Caco-2 (cell line): ENCODE measurements at regions not wholly inside any gene's neighbourhood (a gene's known extent, or its start where the extent isn't known, plus 50 kb on each side); places are given as distances from the start of the nearest gene placed in this dataset.

Source experiments
- BruUV-seq: library from RNA; stranded (reverse); fragments of 400-500 nt; replicated peaks from 2 replicates; lab custom pipeline; 2021; lab: Mats Ljungman, UMichigan
- CTCF ChIA-PET: fragments of 300-600 bp; sonication (Branson Sonifier 250); formaldehyde crosslinking; loops from one replicate; lab custom pipeline; 2022; ENCODE audit warnings: antibody characterized with exemption; lab: Charles Lee
- POLR2A ChIA-PET: fragments of 300-600 bp; sonication (Branson Sonifier 250); formaldehyde crosslinking; loops from one replicate; lab custom pipeline; 2022; ENCODE audit warnings: antibody characterized with exemption; lab: Charles Lee
- DNase-seq, 2 experiments: peaks; one replicate each; pipeline versions ENCODE4 v3.0.0 to v3.0.0-alpha.2; 2020 to 2022
- H3K27me3 ChIP-seq: replicated peaks from 2 replicates; pipeline ENCODE4 v1.6.0; 2011; ENCODE audit warnings: low read length; ENCODE audit not compliant: control insufficient read depth, insufficient read depth
- H3K36me3 ChIP-seq: 2 replicates; pipeline ENCODE4 v1.5.1; 2011; ENCODE audit warnings: low read length; ENCODE audit not compliant: control insufficient read depth, insufficient read depth
- H3K4me1 ChIP-seq: fragments of 250-450 bp; sonication (Bioruptor Pico); 2 replicates; pipeline ENCODE4 v1.5.1; 2020; ENCODE audit warnings: mild to moderate bottlenecking
- H3K4me3 ChIP-seq: 2 replicates; pipeline ENCODE4 v1.5.1; 2011; ENCODE audit warnings: low read depth, mild to moderate bottlenecking, control low read depth, low read length
- H3K9me3 ChIP-seq: fragments of 250-450 bp; sonication (Bioruptor Pico); 2 replicates; pipeline ENCODE4 v1.5.1; 2020; ENCODE audit warnings: mild to moderate bottlenecking, moderate library complexity
- H3K27ac Mint-ChIP-seq: one replicate; pipeline ENCODE4 v1.8.0; 2022; ENCODE audit warnings: mixed read lengths; ENCODE audit not compliant: unreplicated experiment
- H3K27me3 Mint-ChIP-seq: one replicate; pipeline ENCODE4 v1.8.0; 2022; ENCODE audit warnings: mixed read lengths; ENCODE audit not compliant: insufficient read depth, unreplicated experiment
- H3K36me3 Mint-ChIP-seq: one replicate; pipeline ENCODE4 v1.8.0; 2022; ENCODE audit warnings: mild to moderate bottlenecking, mixed read lengths; ENCODE audit not compliant: insufficient read depth, unreplicated experiment
- H3K4me1 Mint-ChIP-seq: one replicate; pipeline ENCODE4 v1.8.0; 2022; ENCODE audit warnings: low read depth, mixed read lengths; ENCODE audit not compliant: unreplicated experiment
- H3K4me3 Mint-ChIP-seq: one replicate; pipeline ENCODE4 v1.8.0; 2022; ENCODE audit warnings: mild to moderate bottlenecking, moderate library complexity, mixed read lengths; ENCODE audit not compliant: unreplicated experiment
- H3K9me3 Mint-ChIP-seq: one replicate; pipeline ENCODE4 v1.8.0; 2022; ENCODE audit warnings: mixed read lengths; ENCODE audit not compliant: unreplicated experiment
- CTCF ChIP-seq, 2 experiments: fragments of 200-600 bp in 1 of 2; IDR thresholded peaks; 1 replicate in 1 of 2; 2 replicates in 1 of 2; pipeline versions ENCODE4 v1.5.1 to v1.8.0; 2011 to 2022; ENCODE audit warnings: antibody characterized with exemption in 1 of 2, control low read depth in 1 of 2, inconsistent platforms in 1 of 2, low read depth in 1 of 2, low read length in 1 of 2, mild to moderate bottlenecking in 1 of 2, moderate library complexity in 1 of 2; ENCODE audit not compliant: insufficient read depth in 1 of 2, severe bottlenecking in 1 of 2, unreplicated experiment in 1 of 2
- intact Hi-C: fragments of 100-400 bp; cut with micrococcal nuclease; formaldehyde crosslinking; loops from one replicate; pipeline ENCODE4 v1.10.0; 2022; ENCODE audit not compliant: unreplicated experiment

- H3K4me1 ChIP-seq = no peaks in the 10 kb centered on the region
- peaks cover 2% of the 10 kb centered on the region for H3K27me3 Mint-ChIP-seq
- no peaks in the 10 kb centered on the region for H3K9me3 Mint-ChIP-seq
- intact Hi-C loops = no loop called here
- H3K36me3 Mint-ChIP-seq = no peaks in the 10 kb centered on the region
- no peak for DNase-seq
- ChIA-PET CTCF (no interaction called here), POLR2A (no interaction called here)
- no peak overlapping the region for H3K4me3 Mint-ChIP-seq
- no TSS peak for BruUV-seq
- no peaks in the 10 kb centered on the region for H3K36me3 ChIP-seq
- H3K9me3 ChIP-seq = no peaks in the 10 kb centered on the region
- no peak overlapping the region for H3K27ac Mint-ChIP-seq
- no peak overlapping the region for H3K4me3 ChIP-seq
- no peaks in the 10 kb centered on the region for H3K4me1 Mint-ChIP-seq
- H3K27me3 ChIP-seq = no peaks in the 10 kb centered on the region; the same call in 1 of the 2 replicates
- no peak for TF ChIP-seq CTCF (IDR thresholded peaks at IDR 0.05; ENCODE audit: insufficient read depth in 1 of 2, low read depth in 1 of 2, low read length in 1 of 2, severe bottlenecking in 1 of 2, unreplicated experiment in 1 of 2)
Measured at GRCh38 chr2:71940695-71941094, 207.0 kb downstream of the CYP26B1 start.

- Mint-ChIP-seq H3K4me3 (no peak overlapping the region), H3K4me1 (no peaks in the 10 kb centered on the region), H3K27ac (no peak overlapping the region), H3K9me3 (no peaks in the 10 kb centered on the region), H3K36me3 (no peaks in the 10 kb centered on the region), H3K27me3 (peaks cover 2% of the 10 kb centered on the region)
- intact Hi-C loops = no loop called here
- TF ChIP-seq CTCF (IDR thresholded peaks at IDR 0.05; ENCODE audit: insufficient read depth in 1 of 2, low read depth in 1 of 2, low read length in 1 of 2, severe bottlenecking in 1 of 2, unreplicated experiment in 1 of 2) = no peak
- Histone ChIP-seq H3K36me3 (no peaks in the 10 kb centered on the region), H3K9me3 (no peaks in the 10 kb centered on the region), H3K27me3 (no peaks in the 10 kb centered on the region; the same call in 1 of the 2 replicates), H3K4me1 (no peaks in the 10 kb centered on the region), H3K4me3 (no peak overlapping the region)
- no TSS peak for BruUV-seq
- CTCF ChIA-PET = no interaction called here
- POLR2A ChIA-PET = no interaction called here
- no peak for DNase-seq
Measured at GRCh38 chr2:71939588-71940535, 207.8 kb downstream of the CYP26B1 start.

GRCh38 chr2:71938659-71939587 is 208.7 kb downstream of the CYP26B1 start:
- Histone ChIP-seq H3K4me3 (no peak overlapping the region), H3K27me3 (no peaks in the 10 kb centered on the region; the same call in 1 of the 2 replicates), H3K36me3 (no peaks in the 10 kb centered on the region), H3K4me1 (no peaks in the 10 kb centered on the region), H3K9me3 (no peaks in the 10 kb centered on the region)
- H3K36me3 Mint-ChIP-seq = no peaks in the 10 kb centered on the region
- intact Hi-C loops = no loop called here
- POLR2A ChIA-PET = no interaction called here
- H3K27me3 Mint-ChIP-seq = peaks cover 2% of the 10 kb centered on the region
- BruUV-seq = no TSS peak
- no peaks in the 10 kb centered on the region for H3K4me1 Mint-ChIP-seq
- no peak for DNase-seq
- CTCF ChIA-PET = no interaction called here
- no peak for TF ChIP-seq CTCF (IDR thresholded peaks at IDR 0.05; ENCODE audit: insufficient read depth in 1 of 2, low read depth in 1 of 2, low read length in 1 of 2, severe bottlenecking in 1 of 2, unreplicated experiment in 1 of 2)
- no peaks in the 10 kb centered on the region for H3K9me3 Mint-ChIP-seq
- H3K27ac Mint-ChIP-seq = no peak overlapping the region
- no peak overlapping the region for H3K4me3 Mint-ChIP-seq
